ENCODE measurements at regions not wholly inside any gene's neighbourhood (a gene's known extent, or its start where the extent isn't known, plus 50 kb on each side); places are given as distances from the start of the nearest gene placed in this dataset.
"Not testable (repeated sequence)": the region's sequence is repeated elsewhere in the genome, so short reads cannot be mapped to it uniquely, and the experiment has no call there.

GRCh38 chr14:37874429-37875109 is 279.1 kb downstream of the TTC6 start:
- H3K36me3 ChIP-seq: no peaks in the 10 kb centered on the region
- TF ChIP-seq CTCF (IDR thresholded peaks at IDR 0.05): peak; percentile 73 to 89 (median 86)
- no peak overlapping the region for H3K27ac ChIP-seq
- no peaks in the 10 kb centered on the region for H3K27me3 ChIP-seq
- H3K4me3 ChIP-seq: no peak overlapping the region
- no peak for FAIRE-seq
- peak; percentile 94 to 100 (median 99) for ATAC-seq
- DNase-seq: peak; percentile 59 to 98 (median 86)
- 20 to 23% methylated on average over 15 of the region's 15 CpGs for WGBS, 2 donors
- no peaks in the 10 kb centered on the region for H3K4me1 ChIP-seq
- no peaks in the 10 kb centered on the region for H3K9me3 ChIP-seq
- intact Hi-C loops (cut with DNase I): loop anchor here in 2 of 3 donors (10.0 kb wide), 2 partner anchors 160 to 630 kb away; no protein-coding TSS in a partner anchor

- no peak for FAIRE-seq
- Histone ChIP-seq H3K27me3 (no peaks in the 10 kb centered on the region), H3K36me3 (no peaks in the 10 kb centered on the region), H3K4me1 (no peaks in the 10 kb centered on the region), H3K27ac (no peak overlapping the region), H3K9me3 (no peaks in the 10 kb centered on the region), H3K4me3 (no peak overlapping the region)
- intact Hi-C loops (cut with DNase I): no loop called here
- no peak for TF ChIP-seq CTCF (IDR thresholded peaks at IDR 0.05)
- ATAC-seq: no peak
- 95% methylated on average over 1 of the region's 1 CpG for WGBS, 2 donors
- no peak for DNase-seq
These were observed 292.8 kb downstream of the TTC6 start for GRCh38 chr14:37888234-37888633.

- intact Hi-C loops (cut with DNase I): no loop called here
- Histone ChIP-seq H3K27ac (no peak overlapping the region), H3K4me3 (no peak overlapping the region), H3K27me3 (no peaks in the 10 kb centered on the region), H3K4me1 (no peaks in the 10 kb centered on the region), H3K36me3 (no peaks in the 10 kb centered on the region), H3K9me3 (no peaks in the 10 kb centered on the region)
- WGBS, 2 donors: 21% methylated on average over 5 of the region's 5 CpGs
- FAIRE-seq (no peak), DNase-seq (no peak), ATAC-seq (no peak)
- no peak for TF ChIP-seq CTCF (IDR thresholded peaks at IDR 0.05)
These were observed 293.7 kb downstream of the TTC6 start for GRCh38 chr14:37889087-37889486.

- DNase-seq (no peak), ATAC-seq (no peak), FAIRE-seq (no peak)
- no peak for TF ChIP-seq CTCF (IDR thresholded peaks at IDR 0.05)
- Histone ChIP-seq H3K27ac (no peak overlapping the region), H3K27me3 (no peaks in the 10 kb centered on the region), H3K9me3 (no peaks in the 10 kb centered on the region), H3K4me3 (no peak overlapping the region), H3K36me3 (no peaks in the 10 kb centered on the region), H3K4me1 (no peaks in the 10 kb centered on the region)
- intact Hi-C loops (cut with DNase I): no loop called here
- WGBS, 2 donors: 48 to 62% methylated on average over 1 of the region's 1 CpG
These were observed 294.7 kb downstream of the TTC6 start for GRCh38 chr14:37890095-37890494.

GRCh38 chr14:37891500-37891899 is 296.1 kb downstream of the TTC6 start:
- H3K9me3 ChIP-seq; ATAC-seq; DNase-seq; H3K27me3 ChIP-seq; H3K4me1 ChIP-seq; intact Hi-C loops (cut with DNase I); H3K27ac ChIP-seq; H3K36me3 ChIP-seq; FAIRE-seq; H3K4me3 ChIP-seq: not testable (repeated sequence)
- WGBS, 2 donors: 93 to 100% methylated on average over 1 of the region's 1 CpG
